ENCODE measurements at regions not wholly inside any gene's neighbourhood (a gene's known extent, or its start where the extent isn't known, plus 50 kb on each side); places are given as distances from the start of the nearest gene placed in this dataset.

DNA sequence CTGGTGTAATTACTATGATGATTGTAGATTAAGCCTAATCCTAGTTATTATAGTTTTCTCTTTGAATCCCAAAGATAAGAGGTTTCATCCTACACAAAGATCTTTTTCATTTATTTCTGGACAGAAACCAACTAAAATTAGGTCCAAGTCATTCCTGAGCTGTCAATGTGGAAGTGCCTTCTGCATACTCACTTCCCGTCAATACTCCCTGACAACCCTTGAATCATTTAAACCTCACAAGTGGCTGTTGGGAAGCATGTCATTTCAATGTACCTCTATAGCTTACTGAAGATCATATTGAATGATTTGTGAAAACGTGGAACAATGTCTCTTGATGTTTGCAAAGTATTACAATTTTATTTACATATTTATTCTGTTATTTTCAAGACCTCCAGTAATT, 274.1 kb downstream of the HACE1 start:
- no peak for DNase-seq (ENCODE audit: extremely low spot score, insufficient read length, low read depth)

DNA sequence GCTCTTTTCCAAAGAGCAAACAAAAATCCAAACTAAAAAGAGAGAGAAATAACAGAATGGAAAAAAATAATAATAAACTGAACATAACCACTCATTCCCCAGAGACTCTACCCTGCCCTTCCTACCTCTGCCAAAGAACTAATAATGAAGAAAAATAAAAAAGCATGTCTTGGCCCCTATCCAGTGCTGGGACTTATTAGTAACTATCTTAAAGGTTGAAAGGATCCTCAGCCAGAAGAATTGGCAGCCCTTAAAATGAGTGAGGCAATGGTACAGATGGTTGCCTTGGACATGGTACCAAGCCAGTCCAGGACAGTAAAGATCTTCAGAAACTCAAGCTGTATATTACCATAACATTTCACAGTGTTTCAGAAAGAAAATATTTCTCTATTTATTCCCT, 279.3 kb downstream of the HACE1 start:
- DNase-seq (ENCODE audit: extremely low spot score, insufficient read length, low read depth) (no peak), FAIRE-seq (no peak)

More for the DNA sequence above, 274.1 kb downstream of the HACE1 start:
- FAIRE-seq: no peak

DNA sequence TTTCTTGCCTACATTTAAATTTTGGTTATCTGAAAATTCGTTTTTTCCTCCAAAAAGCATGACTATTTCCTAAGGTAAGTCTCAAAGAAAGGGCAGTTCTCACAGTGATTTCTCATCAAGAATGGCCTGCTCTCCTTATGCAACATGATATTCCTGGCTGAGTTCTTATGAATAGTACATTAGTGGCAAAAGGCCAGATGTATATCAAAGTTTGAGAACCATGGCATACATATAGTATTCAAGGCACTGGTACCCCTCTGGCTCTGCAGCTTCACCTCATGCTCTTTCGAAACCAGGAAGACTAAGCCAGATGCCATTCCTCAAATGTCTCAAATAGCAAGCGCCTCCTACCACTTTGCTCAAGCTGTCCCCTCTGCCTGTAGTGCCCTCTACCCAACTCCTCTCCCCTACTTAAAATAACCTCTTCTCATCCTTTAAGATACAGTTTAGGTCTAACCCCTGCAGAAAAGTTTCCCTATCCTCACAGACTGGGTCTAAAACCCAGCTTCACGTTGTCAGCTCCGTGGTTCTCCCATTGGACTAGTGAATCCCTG, 280.3 kb downstream of the HACE1 start:
- no peak for FAIRE-seq
- DNase-seq (ENCODE audit: extremely low spot score, insufficient read length, low read depth): no peak

DNA sequence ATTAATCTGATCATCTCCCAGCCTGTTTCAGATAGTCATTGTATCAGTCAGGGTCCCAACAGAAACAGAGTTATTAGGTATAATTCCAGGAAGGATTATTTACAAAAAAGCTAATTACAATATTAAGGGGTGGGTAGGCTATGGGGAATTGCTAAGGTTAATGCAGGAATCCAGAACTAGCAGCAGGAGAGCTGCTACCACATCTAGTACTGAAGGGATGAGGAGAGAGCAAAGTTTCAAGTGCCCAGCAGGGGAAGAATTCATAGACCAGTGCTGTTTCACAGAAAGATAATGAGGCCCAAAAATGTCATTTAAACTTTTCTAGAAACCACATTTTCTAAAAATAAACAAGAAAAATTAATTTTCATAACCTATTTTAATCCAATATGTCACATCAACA, 284.2 kb downstream of the HACE1 start:
- no peak for FAIRE-seq
- no peak for DNase-seq (ENCODE audit: extremely low spot score, insufficient read length, low read depth)

DNA sequence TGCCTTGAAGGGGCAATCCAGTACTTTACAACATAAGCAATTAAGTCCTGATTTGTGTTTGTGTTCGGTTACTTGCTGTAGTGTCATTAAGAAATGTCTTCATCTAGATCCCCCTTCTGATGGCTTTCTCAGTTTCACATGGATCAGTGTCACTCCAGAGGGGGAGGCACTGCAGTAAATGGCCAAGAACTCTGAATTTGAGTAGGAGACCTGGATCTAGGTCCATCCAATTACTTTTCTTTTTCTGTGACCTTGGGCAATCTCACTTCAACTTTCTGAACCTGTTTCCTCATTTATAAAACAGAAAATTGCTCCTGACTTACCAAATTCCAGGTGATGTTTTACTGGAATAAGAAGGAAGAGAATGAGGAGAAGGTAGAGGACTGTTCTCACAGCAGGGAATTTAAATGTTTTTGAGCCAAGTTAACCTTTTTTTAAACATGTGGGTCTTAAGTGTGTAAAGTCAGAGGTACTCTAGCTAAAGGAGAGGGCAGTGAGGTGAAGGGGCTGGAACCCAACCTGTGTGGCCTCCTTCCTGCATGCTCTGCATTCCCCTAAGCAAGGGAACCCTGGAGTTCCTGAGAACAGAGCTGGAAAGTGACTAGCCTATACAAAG, 285.5 kb downstream of the HACE1 start:
- DNase-seq (ENCODE audit: extremely low spot score, insufficient read length, low read depth) (no peak), FAIRE-seq (no peak)

DNA sequence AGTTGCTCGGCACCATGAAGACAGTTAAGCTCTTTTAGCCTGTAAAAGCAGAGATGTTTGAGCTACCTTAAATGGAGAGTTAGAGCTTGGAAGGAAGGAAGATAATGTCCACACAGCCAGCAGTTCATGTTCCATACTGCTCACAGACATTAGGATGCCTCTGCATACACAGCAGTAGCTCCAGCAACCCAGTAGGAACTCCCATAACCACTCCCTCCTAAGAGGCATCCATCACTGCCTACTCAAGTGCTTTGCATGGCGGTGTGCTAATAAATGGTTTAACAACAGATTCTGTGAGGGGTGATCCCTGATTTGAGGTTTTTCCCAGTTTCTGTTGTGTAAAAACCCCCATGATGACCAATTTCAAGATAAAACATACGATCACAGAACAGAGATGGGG, 286.4 kb downstream of the HACE1 start:
- DNase-seq (ENCODE audit: extremely low spot score, insufficient read length, low read depth) (no peak), FAIRE-seq (no peak)

DNA sequence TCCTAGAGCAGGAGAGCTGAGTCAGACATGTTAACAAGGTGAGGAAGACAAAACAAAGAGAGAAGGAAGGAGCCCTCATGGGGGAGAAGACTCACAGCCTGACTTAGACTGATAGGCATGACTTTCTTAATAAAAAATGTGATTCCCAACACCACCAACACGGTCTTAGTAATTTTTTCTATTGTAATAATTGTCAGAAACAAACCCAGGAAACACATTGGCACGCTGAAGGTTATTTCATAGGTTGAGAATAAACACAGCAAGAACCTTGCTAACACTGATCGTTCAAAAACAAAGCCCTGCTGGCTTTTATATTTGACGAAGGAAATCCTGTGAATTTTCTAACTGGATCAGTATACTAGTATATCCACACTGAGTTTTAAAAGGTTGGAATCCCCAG, 286.8 kb downstream of the HACE1 start:
- FAIRE-seq (no peak), DNase-seq (ENCODE audit: extremely low spot score, insufficient read length, low read depth) (no peak)

DNA sequence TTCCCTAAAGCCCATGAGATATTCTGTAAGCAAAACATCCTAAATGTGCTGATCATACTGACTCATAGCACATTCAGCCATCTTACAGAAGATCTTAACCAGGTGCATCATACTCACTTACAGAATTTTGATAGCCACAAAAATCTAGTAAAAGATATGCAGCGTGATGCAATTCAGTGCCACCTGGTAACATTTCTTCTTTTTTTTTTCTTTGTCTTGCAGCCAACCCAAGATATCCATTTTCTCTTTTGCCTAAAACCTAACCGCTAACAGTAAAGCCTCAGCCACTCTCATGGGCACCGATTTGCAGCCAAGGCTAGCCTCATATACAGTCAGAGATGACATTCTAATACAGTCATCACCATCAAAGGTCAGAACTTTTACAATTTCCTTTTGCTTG, 293.3 kb downstream of the HACE1 start:
- DNase-seq (ENCODE audit: extremely low spot score, insufficient read length, low read depth) (no peak), FAIRE-seq (no peak)

DNA sequence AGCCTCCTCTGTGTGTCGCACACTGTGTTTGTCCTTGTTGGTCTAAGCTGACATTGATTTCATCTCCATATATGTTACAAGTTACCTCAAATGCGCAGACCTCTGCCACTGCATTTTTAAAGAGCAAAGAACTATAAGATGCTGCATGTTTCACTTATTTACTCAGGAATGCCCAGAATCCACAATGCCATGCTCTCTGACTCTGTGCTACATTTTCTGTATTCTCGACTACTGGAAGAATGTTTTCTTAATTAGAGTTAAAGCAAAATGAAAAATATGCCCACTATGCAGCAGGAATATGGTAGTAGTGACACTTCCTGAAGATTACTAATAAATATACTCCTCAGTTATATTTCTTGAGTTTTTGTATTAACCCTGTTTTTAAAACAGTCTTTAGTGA, 296.4 kb downstream of the HACE1 start:
- no peak for FAIRE-seq

DNA sequence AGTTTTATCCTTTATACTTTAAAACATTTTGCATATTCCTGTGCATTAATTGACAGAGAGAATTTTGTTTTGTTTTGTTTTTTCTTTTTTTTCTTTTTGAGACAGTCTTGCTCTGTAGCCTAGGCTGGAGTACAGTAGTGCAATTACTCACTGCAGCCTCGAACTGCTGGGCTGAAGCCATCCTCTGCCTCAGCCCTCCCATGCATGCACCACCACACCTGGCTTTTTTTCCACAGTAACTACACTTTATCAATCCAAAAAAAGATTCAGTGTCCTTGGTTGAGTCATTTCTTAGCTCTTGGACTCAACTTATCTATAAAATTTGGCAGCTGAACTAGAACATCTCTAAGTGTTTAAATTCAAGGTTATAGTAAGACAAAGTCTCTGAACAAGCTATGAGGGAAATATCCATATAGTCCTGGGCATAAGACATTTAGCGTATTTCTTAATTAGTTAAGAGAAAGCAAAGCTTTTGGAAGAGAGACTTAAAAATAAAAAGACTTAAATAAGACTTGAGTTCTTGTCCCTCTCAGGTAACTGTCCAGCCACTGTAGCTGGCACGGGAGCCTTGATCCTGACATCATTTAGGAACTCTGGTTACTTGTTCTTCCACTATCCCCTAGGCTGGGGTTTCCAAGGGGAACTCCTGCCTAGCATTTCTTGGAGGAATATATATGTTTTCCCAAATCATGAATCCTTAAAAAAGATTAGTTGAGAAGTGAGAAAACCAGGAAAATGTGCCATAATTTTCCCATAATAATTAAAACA, 300.1 kb downstream of the HACE1 start:
- FAIRE-seq (no peak), DNase-seq (ENCODE audit: extremely low spot score, insufficient read length, low read depth) (no peak)

More for the DNA sequence above, 296.4 kb downstream of the HACE1 start:
- no peak for DNase-seq (ENCODE audit: extremely low spot score, insufficient read length, low read depth)

DNA sequence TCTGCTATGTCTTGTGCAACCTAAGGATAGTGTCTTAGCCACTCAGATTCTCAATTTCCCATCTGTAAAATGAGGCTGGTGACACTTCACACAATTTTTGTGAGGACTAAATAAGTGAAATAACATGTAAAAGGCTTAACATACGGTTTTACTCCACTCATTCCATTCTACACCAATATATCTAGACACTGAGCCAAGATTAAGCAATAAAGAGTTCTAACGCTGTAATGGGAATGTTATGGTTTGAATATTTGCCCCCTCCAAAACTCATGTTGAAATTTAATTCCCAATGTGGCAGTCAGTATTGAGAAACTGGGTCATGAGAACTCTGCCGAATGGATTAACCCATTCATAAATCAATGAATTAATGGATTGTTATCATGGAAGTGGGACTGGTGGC, 301.0 kb downstream of the HACE1 start:
- FAIRE-seq (no peak), DNase-seq (ENCODE audit: extremely low spot score, insufficient read length, low read depth) (no peak)

DNA sequence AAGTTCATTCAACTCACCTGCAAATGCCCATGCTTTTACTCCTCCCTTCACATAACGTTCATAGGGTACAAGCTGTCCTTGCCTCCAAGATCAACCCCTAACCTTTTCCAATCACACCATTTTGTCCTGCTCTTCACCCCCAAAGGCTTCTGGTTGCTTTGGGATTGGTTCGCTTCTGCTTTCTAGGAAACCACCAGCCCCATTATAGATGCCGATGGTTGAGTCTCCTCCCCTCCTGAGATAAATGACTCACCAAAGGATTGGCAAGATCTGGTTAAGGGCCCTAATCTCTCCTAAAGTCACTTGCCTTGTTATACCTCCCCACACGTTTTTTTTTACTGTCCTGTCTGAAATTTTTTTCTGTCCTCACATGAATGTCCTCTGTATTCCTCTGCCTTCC, 311.4 kb downstream of the HACE1 start:
- DNase-seq (ENCODE audit: extremely low spot score, insufficient read length, low read depth): no peak
- FAIRE-seq: no peak

DNA sequence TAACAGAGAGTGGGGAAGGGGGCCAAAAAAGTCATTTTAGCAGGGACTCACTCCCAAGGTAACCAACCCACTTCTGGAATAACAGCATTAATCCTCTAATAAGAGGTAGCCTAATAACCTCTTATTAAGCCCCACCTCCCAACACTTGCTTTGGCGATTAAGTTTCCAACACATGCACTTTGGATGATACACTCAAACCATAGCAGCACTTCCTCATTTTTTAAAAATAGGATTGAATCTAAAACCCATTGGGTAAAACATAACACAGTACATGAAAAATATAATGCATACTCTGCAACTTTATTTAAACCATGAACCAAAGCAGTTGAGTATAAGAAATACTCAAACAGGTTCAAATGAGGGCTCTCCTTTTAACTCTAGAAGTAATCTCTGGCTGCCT, 318.3 kb downstream of the HACE1 start:
- DNase-seq (ENCODE audit: extremely low spot score, insufficient read length, low read depth) (no peak), FAIRE-seq (no peak)

DNA sequence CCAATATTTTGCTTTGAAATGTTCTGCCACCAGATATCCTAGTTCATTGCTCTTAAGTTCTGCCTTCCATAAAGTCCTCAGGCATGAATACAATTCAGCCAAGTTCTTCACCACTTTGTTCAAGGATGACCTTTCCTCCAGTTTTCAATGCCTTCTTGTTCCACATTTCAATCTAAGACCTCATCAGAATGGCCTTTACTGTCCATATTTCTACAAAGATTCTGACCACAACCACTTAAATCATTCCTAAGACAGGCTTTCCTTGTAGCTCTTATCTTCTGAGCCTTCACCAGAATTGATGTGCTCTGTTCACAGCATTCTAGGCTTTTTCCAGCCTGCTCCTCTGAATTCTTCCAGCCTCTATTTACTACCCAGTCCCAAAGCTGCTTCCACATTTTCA, 319.0 kb downstream of the HACE1 start:
- DNase-seq (ENCODE audit: extremely low spot score, insufficient read length, low read depth) (no peak), FAIRE-seq (no peak)

DNA sequence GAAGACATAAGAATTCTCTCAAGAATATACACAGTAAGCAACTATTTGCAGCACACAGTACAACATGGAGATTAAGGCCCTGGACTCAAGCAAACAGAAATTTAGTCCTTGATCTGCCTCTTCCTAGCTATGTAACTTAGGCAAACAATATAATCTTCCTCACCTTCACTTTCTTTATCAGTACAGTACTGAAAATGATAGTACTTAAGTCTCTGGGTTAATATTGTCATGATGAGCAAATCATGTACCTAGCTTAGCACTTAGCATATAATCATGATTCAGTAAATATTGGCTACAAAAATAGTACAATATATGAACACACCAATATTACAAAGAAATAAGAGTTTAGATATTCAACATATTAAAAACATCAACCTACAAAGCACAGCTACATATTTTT, 320.5 kb downstream of the HACE1 start:
- DNase-seq (ENCODE audit: extremely low spot score, insufficient read length, low read depth) (no peak), FAIRE-seq (no peak)

DNA sequence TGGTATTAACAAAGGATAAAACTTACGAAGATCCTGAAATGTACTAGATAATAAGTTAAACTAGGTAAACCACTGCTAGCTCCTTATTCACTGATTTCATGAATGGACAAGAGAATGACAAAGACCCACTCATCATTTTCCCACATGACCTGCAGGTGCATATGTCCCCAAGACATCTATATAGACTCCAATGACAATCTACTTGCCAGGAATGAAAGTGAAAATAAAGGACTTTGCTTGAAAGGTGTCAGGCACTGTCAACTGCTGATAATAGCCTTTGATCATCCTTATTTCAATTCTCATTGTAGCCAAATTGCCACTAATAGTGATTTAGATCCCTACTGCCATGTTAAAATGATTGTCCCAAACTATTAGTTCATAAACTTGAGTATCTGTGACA, 321.8 kb downstream of the HACE1 start:
- FAIRE-seq: no peak
- DNase-seq (ENCODE audit: extremely low spot score, insufficient read length, low read depth): no peak

DNA sequence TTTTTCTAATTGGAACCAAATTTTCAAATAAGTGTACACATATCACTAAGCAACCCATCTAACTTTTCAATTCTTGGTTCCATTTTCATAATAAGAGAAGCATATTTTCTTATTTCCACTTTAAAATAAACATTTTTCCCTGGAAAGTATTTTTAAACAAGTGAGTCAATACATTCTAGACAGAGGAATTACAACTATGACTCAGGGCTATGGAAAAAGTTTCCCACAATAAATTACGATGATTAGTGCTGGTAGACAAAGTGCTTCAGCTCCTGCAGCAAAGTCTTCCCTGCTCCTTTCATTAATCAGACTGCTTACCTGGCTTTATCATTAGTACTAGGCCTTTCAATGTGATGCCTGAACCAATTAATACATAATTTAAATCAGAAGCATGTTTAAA, 322.5 kb downstream of the HACE1 start:
- no peak for DNase-seq (ENCODE audit: extremely low spot score, insufficient read length, low read depth)
- no peak for FAIRE-seq

DNA sequence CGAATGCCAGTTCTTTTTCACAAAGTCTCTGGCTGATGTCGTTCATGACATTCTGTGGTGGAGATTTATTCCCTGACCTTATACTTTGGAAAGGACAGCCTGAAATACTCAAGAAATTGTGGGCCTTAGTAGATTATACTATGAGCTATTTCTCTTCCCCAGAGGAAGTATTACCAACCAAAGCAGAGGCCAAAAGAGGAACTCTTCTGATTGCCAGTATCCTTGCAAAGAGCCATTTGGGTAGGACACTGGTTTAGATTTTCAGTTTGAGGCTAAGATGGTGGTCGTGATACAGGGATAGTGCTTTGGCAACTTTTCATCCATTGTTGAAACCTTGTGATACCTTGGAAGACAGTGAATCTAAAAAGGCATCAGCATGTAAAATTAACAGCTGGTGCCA, 327.3 kb downstream of the HACE1 start:
- DNase-seq (ENCODE audit: extremely low spot score, insufficient read length, low read depth) (no peak), FAIRE-seq (no peak)

DNA sequence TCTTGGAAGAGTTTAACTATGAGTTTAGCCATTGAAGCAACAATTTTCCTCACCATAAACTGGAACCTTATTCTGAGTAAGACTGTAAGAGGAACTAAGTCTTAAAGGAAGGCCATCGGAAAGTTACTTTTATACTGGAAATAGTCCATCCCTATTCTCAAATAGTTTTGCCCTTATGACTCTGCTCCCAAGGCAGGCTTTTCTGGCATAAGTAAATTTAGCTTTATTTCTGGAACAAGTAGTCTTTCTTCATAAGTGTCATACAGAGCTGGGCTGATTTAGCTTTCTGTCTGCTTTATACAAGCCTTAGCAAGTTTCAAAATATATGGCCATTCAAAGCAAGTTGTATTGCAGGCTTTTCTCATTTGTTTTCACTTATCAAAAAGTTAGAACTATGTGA, 328.1 kb downstream of the HACE1 start:
- FAIRE-seq (no peak), DNase-seq (ENCODE audit: extremely low spot score, insufficient read length, low read depth) (no peak)

DNA sequence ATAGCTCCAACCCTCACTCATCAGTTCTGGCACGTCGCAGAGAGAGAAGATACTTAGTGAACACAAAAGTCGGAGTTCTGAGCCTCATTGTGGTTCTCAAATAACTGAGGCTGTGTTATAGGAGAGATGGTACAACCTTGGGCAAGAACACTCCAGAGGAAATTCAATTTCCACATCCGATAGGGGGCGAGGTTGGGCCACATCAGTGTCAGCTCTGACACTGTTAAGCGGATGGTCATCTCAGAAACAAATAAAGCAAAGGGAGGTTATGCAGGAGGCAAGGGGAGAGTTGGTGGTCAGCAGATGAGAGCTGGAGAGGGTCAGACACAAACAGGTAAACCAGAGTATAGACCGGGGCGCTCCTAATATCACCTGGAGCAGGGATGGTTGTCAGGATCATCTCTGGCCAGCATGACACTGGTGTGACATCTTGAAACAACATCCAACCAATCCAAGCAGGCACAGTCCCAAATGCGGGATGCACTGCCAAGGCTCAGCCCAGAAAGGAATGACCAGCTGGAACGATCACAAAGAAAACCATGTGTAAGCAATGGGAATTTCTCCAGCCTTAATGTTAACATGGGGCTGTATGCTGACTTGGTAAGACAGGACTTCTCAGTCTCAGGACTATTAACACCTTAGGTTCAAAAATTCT, 331.8 kb downstream of the HACE1 start:
- FAIRE-seq (no peak), DNase-seq (ENCODE audit: extremely low spot score, insufficient read length, low read depth) (no peak)

DNA sequence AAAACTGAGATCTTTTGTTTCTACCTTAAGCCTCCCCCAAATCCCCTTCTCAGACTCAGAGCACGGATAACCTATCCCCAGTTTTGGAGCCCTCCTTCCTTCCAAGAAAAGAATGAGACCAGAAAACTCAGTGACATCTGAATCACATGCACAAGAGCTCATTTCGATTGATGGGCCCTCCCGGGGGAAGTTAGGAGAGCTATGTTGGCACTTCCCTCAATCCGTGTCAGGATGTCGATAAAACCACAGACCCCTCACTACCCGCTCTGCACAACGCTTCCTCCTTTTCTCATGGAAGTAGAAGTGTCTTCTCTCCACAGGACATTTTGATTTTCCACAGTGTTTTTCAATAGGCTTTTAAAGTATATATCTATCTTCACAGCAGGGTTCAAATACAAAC, 332.4 kb downstream of the HACE1 start:
- no peak for FAIRE-seq
- DNase-seq (ENCODE audit: extremely low spot score, insufficient read length, low read depth): no peak
